ENCODE measurements at regions not wholly inside any gene's neighbourhood (a gene's known extent, or its start where the extent isn't known, plus 50 kb on each side); places are given as distances from the start of the nearest gene placed in this dataset.

GRCh38 chr20:7691647-7692269, 248.5 kb downstream of the HAO1 start:
- Histone ChIP-seq H2AFZ (ENCODE audit: low read length) (no peak overlapping the region), H2BK120ac (ENCODE audit: low read depth, low read length) (no peak overlapping the region), H2BK15ac (ENCODE audit: low read length) (no peak overlapping the region), H3K79me1 (ENCODE audit: low read depth, low read length) (no peaks in the 10 kb centered on the region), H3K23ac (ENCODE audit: low read depth, low read length, poor library complexity) (no peak overlapping the region), H3K14ac (ENCODE audit: low read length) (no peak overlapping the region), H3K18ac (ENCODE audit: low read length) (no peak overlapping the region), H4K91ac (ENCODE audit: low read depth, low read length, poor library complexity) (no peak overlapping the region), H4K8ac (ENCODE audit: low read depth, low read length) (no peak overlapping the region), H2BK12ac (ENCODE audit: low read length) (no peak overlapping the region), H3K9ac (ENCODE audit: low read depth, low read length, poor library complexity) (no peak overlapping the region), H2AK5ac (ENCODE audit: low read depth, low read length) (no peak overlapping the region), H3K4me1 (ENCODE audit: control insufficient read depth in 2 of 2, insufficient read depth in 1 of 2, low read depth in 1 of 2, low read length in 2 of 2) (no peaks in the 10 kb centered on the region), H3K36me3 (replicated peaks in 1 of 2; ENCODE audit: control insufficient read depth in 2 of 2, insufficient read depth in 2 of 2, low read length in 2 of 2) (no peaks in the 10 kb centered on the region), H3K27ac (replicated peaks; ENCODE audit: low read length) (no peak overlapping the region), H3K4ac (ENCODE audit: low read length) (no peak overlapping the region), H2BK5ac (ENCODE audit: low read length) (no peak overlapping the region), H3K27me3 (ENCODE audit: control insufficient read depth in 3 of 3, insufficient read depth in 3 of 3, low read depth in 1 of 3, low read length in 3 of 3) (no peaks in the 10 kb centered on the region), H3K9me3 (replicated peaks in 1 of 2; ENCODE audit: control insufficient read depth in 2 of 2, insufficient read depth in 1 of 2, low read depth in 1 of 2, low read length in 2 of 2) (peaks cover 0 to 3% of the 10 kb centered on the region in 2 donors), H3K4me3 (ENCODE audit: low read length in 2 of 2) (no peak overlapping the region), H3K4me2 (ENCODE audit: insufficient read depth, low read length, poor library complexity, severe bottlenecking) (no peak overlapping the region)
- no CpG with 5 or more reads among the region's 4 CpGs for WGBS, 2 donors (ENCODE audit: extremely low coverage in 2 of 2, insufficient read length in 2 of 2, insufficient replicate concordance in 1 of 2)
- no peak for DNase-seq (ENCODE audit: low spot score)

- Histone ChIP-seq H3K36me3 (replicated peaks in 1 of 2; ENCODE audit: control insufficient read depth in 2 of 2, insufficient read depth in 2 of 2, low read length in 2 of 2) (no peaks in the 10 kb centered on the region), H4K91ac (ENCODE audit: low read depth, low read length, poor library complexity) (no peak overlapping the region), H3K27me3 (ENCODE audit: control insufficient read depth in 3 of 3, insufficient read depth in 3 of 3, low read depth in 1 of 3, low read length in 3 of 3) (no peaks in the 10 kb centered on the region), H4K8ac (ENCODE audit: low read depth, low read length) (no peak overlapping the region), H3K4me1 (ENCODE audit: control insufficient read depth in 2 of 2, insufficient read depth in 1 of 2, low read depth in 1 of 2, low read length in 2 of 2) (no peaks in the 10 kb centered on the region), H3K27ac (replicated peaks; ENCODE audit: low read length) (no peak overlapping the region), H2BK12ac (ENCODE audit: low read length) (no peak overlapping the region), H2AK5ac (ENCODE audit: low read depth, low read length) (no peak overlapping the region), H3K4me2 (ENCODE audit: insufficient read depth, low read length, poor library complexity, severe bottlenecking) (no peak overlapping the region), H2BK120ac (ENCODE audit: low read depth, low read length) (no peak overlapping the region), H2AFZ (ENCODE audit: low read length) (no peak overlapping the region), H3K79me1 (ENCODE audit: low read depth, low read length) (no peaks in the 10 kb centered on the region), H2BK15ac (ENCODE audit: low read length) (no peak overlapping the region), H3K14ac (ENCODE audit: low read length) (no peak overlapping the region), H2BK5ac (ENCODE audit: low read length) (no peak overlapping the region), H3K4ac (ENCODE audit: low read length) (no peak overlapping the region), H3K9ac (ENCODE audit: low read depth, low read length, poor library complexity) (no peak overlapping the region), H3K18ac (ENCODE audit: low read length) (no peak overlapping the region), H3K4me3 (ENCODE audit: low read length in 2 of 2) (no peak overlapping the region), H3K23ac (ENCODE audit: low read depth, low read length, poor library complexity) (no peak overlapping the region), H3K9me3 (replicated peaks in 1 of 2; ENCODE audit: control insufficient read depth in 2 of 2, insufficient read depth in 1 of 2, low read depth in 1 of 2, low read length in 2 of 2) (peaks cover 0 to 3% of the 10 kb centered on the region in 2 donors)
- WGBS, 2 donors (ENCODE audit: extremely low coverage in 2 of 2, insufficient read length in 2 of 2, insufficient replicate concordance in 1 of 2): no CpG with 5 or more reads among the region's 1 CpG
- no peak for DNase-seq (ENCODE audit: low spot score)
Observed at GRCh38 chr20:7692478-7692877, 247.8 kb downstream of the HAO1 start.

GRCh38 chr20:7693761-7694160, 246.5 kb downstream of the HAO1 start:
- Histone ChIP-seq H3K4me2 (ENCODE audit: insufficient read depth, low read length, poor library complexity, severe bottlenecking) (no peak overlapping the region), H3K4me3 (ENCODE audit: low read length in 2 of 2) (no peak overlapping the region), H2BK15ac (ENCODE audit: low read length) (no peak overlapping the region), H3K27me3 (ENCODE audit: control insufficient read depth in 3 of 3, insufficient read depth in 3 of 3, low read depth in 1 of 3, low read length in 3 of 3) (no peaks in the 10 kb centered on the region), H2AFZ (ENCODE audit: low read length) (no peak overlapping the region), H3K23ac (ENCODE audit: low read depth, low read length, poor library complexity) (no peak overlapping the region), H3K9ac (ENCODE audit: low read depth, low read length, poor library complexity) (no peak overlapping the region), H3K14ac (ENCODE audit: low read length) (no peak overlapping the region), H4K8ac (ENCODE audit: low read depth, low read length) (no peak overlapping the region), H2BK120ac (ENCODE audit: low read depth, low read length) (no peak overlapping the region), H3K27ac (replicated peaks; ENCODE audit: low read length) (no peak overlapping the region), H2BK12ac (ENCODE audit: low read length) (no peak overlapping the region), H3K36me3 (replicated peaks in 1 of 2; ENCODE audit: control insufficient read depth in 2 of 2, insufficient read depth in 2 of 2, low read length in 2 of 2) (no peaks in the 10 kb centered on the region), H3K4me1 (ENCODE audit: control insufficient read depth in 2 of 2, insufficient read depth in 1 of 2, low read depth in 1 of 2, low read length in 2 of 2) (no peaks in the 10 kb centered on the region), H2BK5ac (ENCODE audit: low read length) (no peak overlapping the region), H3K79me1 (ENCODE audit: low read depth, low read length) (no peaks in the 10 kb centered on the region), H4K91ac (ENCODE audit: low read depth, low read length, poor library complexity) (no peak overlapping the region), H2AK5ac (ENCODE audit: low read depth, low read length) (no peak overlapping the region), H3K9me3 (replicated peaks in 1 of 2; ENCODE audit: control insufficient read depth in 2 of 2, insufficient read depth in 1 of 2, low read depth in 1 of 2, low read length in 2 of 2) (peaks cover 0 to 3% of the 10 kb centered on the region in 2 donors), H3K4ac (ENCODE audit: low read length) (no peak overlapping the region), H3K18ac (ENCODE audit: low read length) (no peak overlapping the region)
- no peak for DNase-seq (ENCODE audit: low spot score)

- no peak overlapping the region for H3K23ac ChIP-seq (ENCODE audit: low read depth, low read length, poor library complexity)
- DNase-seq (ENCODE audit: low spot score): no peak
- no peak overlapping the region for H3K18ac ChIP-seq (ENCODE audit: low read length)
- no peaks in the 10 kb centered on the region for H3K9me3 ChIP-seq (replicated peaks in 1 of 2; ENCODE audit: control insufficient read depth in 2 of 2, insufficient read depth in 1 of 2, low read depth in 1 of 2, low read length in 2 of 2)
- no peak overlapping the region for H4K8ac ChIP-seq (ENCODE audit: low read depth, low read length)
- no CpG with 5 or more reads among the region's 5 CpGs for WGBS, 2 donors (ENCODE audit: extremely low coverage in 2 of 2, insufficient read length in 2 of 2, insufficient replicate concordance in 1 of 2)
- H2BK5ac ChIP-seq (ENCODE audit: low read length): no peak overlapping the region
- H2BK15ac ChIP-seq (ENCODE audit: low read length): no peak overlapping the region
- H2AK5ac ChIP-seq (ENCODE audit: low read depth, low read length): no peak overlapping the region
- H3K79me1 ChIP-seq (ENCODE audit: low read depth, low read length): no peaks in the 10 kb centered on the region
- no peak overlapping the region for H2BK12ac ChIP-seq (ENCODE audit: low read length)
- no peak overlapping the region for H3K4me2 ChIP-seq (ENCODE audit: insufficient read depth, low read length, poor library complexity, severe bottlenecking)
- H4K91ac ChIP-seq (ENCODE audit: low read depth, low read length, poor library complexity): no peak overlapping the region
- H3K27me3 ChIP-seq (ENCODE audit: control insufficient read depth in 3 of 3, insufficient read depth in 3 of 3, low read depth in 1 of 3, low read length in 3 of 3): no peaks in the 10 kb centered on the region
- no peak overlapping the region for H3K27ac ChIP-seq (replicated peaks; ENCODE audit: low read length)
- H3K4ac ChIP-seq (ENCODE audit: low read length): no peak overlapping the region
- no peak overlapping the region for H3K9ac ChIP-seq (ENCODE audit: low read depth, low read length, poor library complexity)
- H3K14ac ChIP-seq (ENCODE audit: low read length): no peak overlapping the region
- H3K36me3 ChIP-seq (replicated peaks in 1 of 2; ENCODE audit: control insufficient read depth in 2 of 2, insufficient read depth in 2 of 2, low read length in 2 of 2): no peaks in the 10 kb centered on the region
- no peak overlapping the region for H2AFZ ChIP-seq (ENCODE audit: low read length)
- no peak overlapping the region for H2BK120ac ChIP-seq (ENCODE audit: low read depth, low read length)
- H3K4me1 ChIP-seq (ENCODE audit: control insufficient read depth in 2 of 2, insufficient read depth in 1 of 2, low read depth in 1 of 2, low read length in 2 of 2): no peaks in the 10 kb centered on the region
- H3K4me3 ChIP-seq (ENCODE audit: low read length in 2 of 2): no peak overlapping the region
Observed at GRCh38 chr20:7695051-7695495, 245.2 kb downstream of the HAO1 start.

Data from neuronal stem cell (in vitro differentiated cells).